ENCODE measurements at regions not wholly inside any gene's neighbourhood (a gene's known extent, or its start where the extent isn't known, plus 50 kb on each side); places are given as distances from the start of the nearest gene placed in this dataset.

DNA sequence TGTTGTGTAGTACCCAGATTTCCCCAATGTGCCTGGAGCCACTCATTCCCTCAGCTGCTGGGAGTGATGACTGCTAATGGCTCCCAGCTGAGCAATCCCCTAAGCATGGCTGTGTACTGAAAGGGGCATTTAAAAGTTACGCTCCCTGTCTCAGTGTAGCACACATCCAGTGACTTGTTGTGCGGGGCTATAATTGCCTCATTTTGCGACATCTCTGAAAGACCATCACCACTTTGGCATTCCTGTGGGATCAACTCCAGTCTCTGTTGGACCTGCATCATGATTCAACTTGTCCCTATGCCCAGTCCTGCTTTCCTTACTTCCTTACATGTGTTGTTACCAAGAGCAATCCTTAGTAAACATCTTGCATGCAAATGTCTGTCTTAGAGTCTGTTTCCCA lies 201.2 kb upstream of the MPDZ start:
- TF ChIP-seq ZBTB7A (IDR thresholded peaks at IDR 0.05; ENCODE audit: borderline replicate concordance, control insufficient read depth, low read depth, low read length): no peak
- TF ChIP-seq POLR2A (conservative IDR thresholded peaks at IDR 0.05): no peak
- no peak for TF ChIP-seq BRF1 (IDR thresholded peaks at IDR 0.05; ENCODE audit: borderline replicate concordance, extremely low read depth, insufficient read length)
- TF ChIP-seq HNRNPK (IDR thresholded peaks at IDR 0.05; ENCODE audit: low read depth, low read length, poor library complexity, severe bottlenecking): no peak
- TF ChIP-seq HDAC2 (IDR thresholded peaks at IDR 0.05): no peak

Measured in K562 (cell line).